ENCODE measurements at regions not wholly inside any gene's neighbourhood (a gene's known extent, or its start where the extent isn't known, plus 50 kb on each side); places are given as distances from the start of the nearest gene placed in this dataset.
"Not testable (repeated sequence)": the region's sequence is repeated elsewhere in the genome, so short reads cannot be mapped to it uniquely, and the experiment has no call there.

DNA sequence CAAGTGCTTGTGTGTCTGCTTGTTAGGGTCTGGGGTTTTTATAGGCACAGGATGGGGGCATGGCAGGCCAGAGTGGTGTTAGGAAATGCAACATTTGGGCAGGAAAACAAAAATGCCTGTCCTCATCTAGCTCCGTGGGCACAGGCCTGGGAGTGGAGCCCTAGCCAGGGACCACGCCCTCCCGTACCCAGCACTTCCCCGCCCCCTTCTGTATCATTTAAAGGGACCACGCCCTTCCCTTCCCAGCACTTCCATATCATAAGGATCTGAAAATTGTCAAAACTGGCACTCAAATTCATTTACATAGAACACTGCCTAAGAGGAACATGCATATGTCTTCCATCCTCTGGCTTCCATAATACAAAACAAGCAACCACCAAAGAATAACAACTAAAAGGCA lies 185.8 kb downstream of the B3GLCT start:
- no peaks in the 10 kb centered on the region for H3K9me3 ChIP-seq (ENCODE audit: control insufficient read depth in 2 of 2, low read length in 2 of 2)
- no peaks in the 10 kb centered on the region for H3K27me3 Mint-ChIP-seq
- H3K27me3 ChIP-seq (ENCODE audit: control insufficient read depth, insufficient read depth, low read length), result peaks cover 3% of the 10 kb centered on the region
- H3K9me3 Mint-ChIP-seq, result peaks cover 0 to 2% (median 0%) of the 10 kb centered on the region in 7 donors
- DNase-seq (no peak), ATAC-seq (ENCODE audit: low read depth in 2 of 2) (no peak)
- H3K36me3 ChIP-seq (ENCODE audit: control insufficient read depth, insufficient read depth, low read length), result no peaks in the 10 kb centered on the region
- H3K4me1 ChIP-seq (ENCODE audit: control insufficient read depth, insufficient read depth, low read length, poor library complexity, severe bottlenecking), result no peaks in the 10 kb centered on the region
- H3K4me3 Mint-ChIP-seq, result no peak overlapping the region
- H3K4me1 Mint-ChIP-seq, result no peaks in the 10 kb centered on the region
- no peak overlapping the region for H3K27ac Mint-ChIP-seq
- H3K36me3 Mint-ChIP-seq, result no peaks in the 10 kb centered on the region
- H3K27ac ChIP-seq (ENCODE audit: insufficient read depth, low read length, poor library complexity, severe bottlenecking), result no peak overlapping the region
- H3K4me3 ChIP-seq (ENCODE audit: low read depth, low read length), result no peak overlapping the region

- H3K27ac Mint-ChIP-seq, result no peak overlapping the region
- H3K36me3 ChIP-seq (ENCODE audit: control insufficient read depth, insufficient read depth, low read length), result no peaks in the 10 kb centered on the region
These were observed 194.7 kb downstream of the B3GLCT start for GRCh38 chr13:31394506-31394905.

DNA sequence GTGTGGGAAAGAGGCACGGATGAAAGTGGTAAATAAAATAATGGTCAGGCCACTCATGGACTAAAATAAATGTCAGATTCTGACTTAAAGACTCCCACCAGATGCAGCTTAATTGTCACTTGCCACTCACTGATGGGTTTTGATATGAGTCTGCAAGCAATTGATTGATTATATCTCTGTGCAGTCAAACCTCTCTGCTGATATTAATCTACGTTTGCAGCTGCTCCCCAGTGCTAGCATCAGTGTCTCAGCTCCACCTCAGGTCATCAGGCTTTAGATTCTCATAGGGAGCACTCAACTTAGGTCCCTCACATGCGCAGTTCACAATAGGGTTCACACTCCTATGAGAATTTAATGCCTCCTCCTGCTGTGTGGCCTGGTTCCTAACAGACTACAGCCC lies 195.3 kb downstream of the B3GLCT start:
- H3K36me3 Mint-ChIP-seq, result no peaks in the 10 kb centered on the region

More at GRCh38 chr13:31394506-31394905, 194.7 kb downstream of the B3GLCT start:
- Histone ChIP-seq H3K4me3 (ENCODE audit: low read depth, low read length) (no peak overlapping the region), H3K4me1 (ENCODE audit: control insufficient read depth, insufficient read depth, low read length, poor library complexity, severe bottlenecking) (no peaks in the 10 kb centered on the region), H3K9me3 (ENCODE audit: control insufficient read depth in 2 of 2, low read length in 2 of 2) (peaks cover 0 to 7% of the 10 kb centered on the region in 2 experiments), H3K27me3 (ENCODE audit: control insufficient read depth, insufficient read depth, low read length) (no peaks in the 10 kb centered on the region), H3K27ac (ENCODE audit: insufficient read depth, low read length, poor library complexity, severe bottlenecking) (no peak overlapping the region)
- ATAC-seq (ENCODE audit: low read depth in 2 of 2), result no peak
- H3K9me3 Mint-ChIP-seq, result peaks cover 0 to 5% (median 4%) of the 10 kb centered on the region in 7 donors
- no peak for DNase-seq
- H3K4me1 Mint-ChIP-seq, result no peaks in the 10 kb centered on the region
- no peaks in the 10 kb centered on the region for H3K27me3 Mint-ChIP-seq
- H3K4me3 Mint-ChIP-seq, result no peak overlapping the region
- no peaks in the 10 kb centered on the region for H3K36me3 Mint-ChIP-seq

DNA sequence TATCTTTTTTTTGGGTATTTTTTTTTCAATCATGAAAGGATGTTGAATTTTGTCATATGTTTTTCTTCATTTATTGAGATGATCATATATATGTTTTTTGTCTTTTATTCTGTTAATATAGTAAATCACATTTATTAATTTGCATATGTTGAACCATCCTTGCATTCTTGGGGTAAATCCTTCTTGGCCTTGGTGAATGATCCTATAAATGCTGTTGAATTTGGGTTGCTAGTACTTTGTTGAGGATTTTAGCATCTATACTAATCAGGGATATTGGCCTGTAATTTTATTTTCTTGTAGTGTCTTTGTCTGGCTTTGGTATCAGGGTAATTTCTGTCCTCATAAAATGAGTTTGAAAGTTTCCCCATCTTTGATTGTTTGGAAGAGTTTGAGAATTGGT lies 199.9 kb downstream of the B3GLCT start:
- H3K27ac ChIP-seq (ENCODE audit: insufficient read depth, low read length, poor library complexity, severe bottlenecking), result no peak overlapping the region
- Mint-ChIP-seq H3K4me3 (no peak overlapping the region), H3K4me1 (no peaks in the 10 kb centered on the region), H3K27me3 (no peaks in the 10 kb centered on the region), H3K36me3 (no peaks in the 10 kb centered on the region), H3K9me3 (peaks cover 0 to 18% (median 10%) of the 10 kb centered on the region in 7 donors), H3K27ac (no peak overlapping the region)
- H3K36me3 ChIP-seq (ENCODE audit: control insufficient read depth, insufficient read depth, low read length), result no peaks in the 10 kb centered on the region
- ATAC-seq (ENCODE audit: low read depth in 2 of 2) (no peak), DNase-seq (no peak)
- no peaks in the 10 kb centered on the region for H3K4me1 ChIP-seq (ENCODE audit: control insufficient read depth, insufficient read depth, low read length, poor library complexity, severe bottlenecking)
- no peak overlapping the region for H3K4me3 ChIP-seq (ENCODE audit: low read depth, low read length)
- H3K27me3 ChIP-seq (ENCODE audit: control insufficient read depth, insufficient read depth, low read length), result no peaks in the 10 kb centered on the region
- H3K9me3 ChIP-seq (ENCODE audit: control insufficient read depth in 2 of 2, low read length in 2 of 2), result peaks cover 0 to 12% of the 10 kb centered on the region in 2 experiments

More for the DNA sequence above, 195.3 kb downstream of the B3GLCT start:
- Mint-ChIP-seq H3K4me3 (no peak overlapping the region), H3K4me1 (no peaks in the 10 kb centered on the region), H3K27ac (no peak overlapping the region), H3K9me3 (peaks cover 0 to 10% (median 4%) of the 10 kb centered on the region in 7 donors), H3K27me3 (no peaks in the 10 kb centered on the region)
- Histone ChIP-seq H3K36me3 (ENCODE audit: control insufficient read depth, insufficient read depth, low read length) (no peaks in the 10 kb centered on the region), H3K4me3 (ENCODE audit: low read depth, low read length) (no peak overlapping the region), H3K27ac (ENCODE audit: insufficient read depth, low read length, poor library complexity, severe bottlenecking) (no peak overlapping the region), H3K9me3 (ENCODE audit: control insufficient read depth in 2 of 2, low read length in 2 of 2) (peaks cover 0 to 12% of the 10 kb centered on the region in 2 experiments), H3K4me1 (ENCODE audit: control insufficient read depth, insufficient read depth, low read length, poor library complexity, severe bottlenecking) (no peaks in the 10 kb centered on the region), H3K27me3 (ENCODE audit: control insufficient read depth, insufficient read depth, low read length) (no peaks in the 10 kb centered on the region)
- DNase-seq, result no peak
- ATAC-seq (ENCODE audit: low read depth in 2 of 2), result no peak

DNA sequence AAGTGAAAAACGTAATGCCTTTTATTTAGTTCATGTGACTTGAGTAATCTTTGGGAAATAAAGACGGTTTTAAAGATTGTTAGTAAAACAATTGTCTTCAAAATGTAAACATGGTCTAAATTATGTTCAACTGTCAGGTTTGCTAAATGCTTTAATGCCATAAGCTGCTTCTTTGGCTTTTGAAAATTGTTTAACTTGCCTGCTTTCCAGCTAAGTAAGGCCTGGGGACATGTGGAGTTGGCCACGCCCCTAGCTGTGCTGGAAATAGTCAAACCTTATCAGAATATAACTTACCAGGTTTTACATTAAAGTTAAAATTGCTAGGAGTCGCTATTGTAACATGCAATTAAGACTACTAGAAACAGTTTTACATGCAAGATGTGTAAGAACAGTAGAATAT lies 203.9 kb downstream of the B3GLCT start:
- H3K9me3 ChIP-seq (ENCODE audit: control insufficient read depth in 2 of 2, low read length in 2 of 2); DNase-seq; H3K27me3 Mint-ChIP-seq; H3K36me3 Mint-ChIP-seq; H3K27ac ChIP-seq (ENCODE audit: insufficient read depth, low read length, poor library complexity, severe bottlenecking); H3K4me3 ChIP-seq (ENCODE audit: low read depth, low read length); H3K4me1 ChIP-seq (ENCODE audit: control insufficient read depth, insufficient read depth, low read length, poor library complexity, severe bottlenecking); ATAC-seq (ENCODE audit: low read depth in 2 of 2); H3K4me1 Mint-ChIP-seq; H3K27me3 ChIP-seq (ENCODE audit: control insufficient read depth, insufficient read depth, low read length); H3K36me3 ChIP-seq (ENCODE audit: control insufficient read depth, insufficient read depth, low read length); H3K27ac Mint-ChIP-seq; H3K4me3 Mint-ChIP-seq: not testable (repeated sequence)
- peaks cover 0 to 18% (median 8%) of the 10 kb centered on the region in 7 donors for H3K9me3 Mint-ChIP-seq

DNA sequence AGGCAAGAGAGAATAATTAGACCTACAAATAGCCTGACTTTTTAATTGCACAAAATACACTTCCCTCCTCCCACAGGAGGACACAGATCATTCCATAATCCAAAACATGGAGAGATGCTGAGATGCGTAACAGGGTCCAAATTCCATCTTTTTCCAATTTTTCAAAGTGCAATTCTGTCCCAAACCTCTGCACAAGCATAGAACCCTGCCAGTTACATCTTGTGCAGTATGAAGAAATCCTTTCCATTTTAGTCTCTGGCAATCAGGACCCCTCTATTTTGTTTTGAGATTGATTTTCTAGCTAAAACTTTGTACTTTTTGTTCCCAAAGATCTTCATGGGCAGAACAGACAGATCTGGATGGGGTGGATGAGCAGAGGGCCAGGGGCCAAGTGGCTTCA lies 209.2 kb downstream of the B3GLCT start:
- Mint-ChIP-seq H3K4me3 (no peak overlapping the region), H3K9me3 (no peaks in the 10 kb centered on the region)

DNA sequence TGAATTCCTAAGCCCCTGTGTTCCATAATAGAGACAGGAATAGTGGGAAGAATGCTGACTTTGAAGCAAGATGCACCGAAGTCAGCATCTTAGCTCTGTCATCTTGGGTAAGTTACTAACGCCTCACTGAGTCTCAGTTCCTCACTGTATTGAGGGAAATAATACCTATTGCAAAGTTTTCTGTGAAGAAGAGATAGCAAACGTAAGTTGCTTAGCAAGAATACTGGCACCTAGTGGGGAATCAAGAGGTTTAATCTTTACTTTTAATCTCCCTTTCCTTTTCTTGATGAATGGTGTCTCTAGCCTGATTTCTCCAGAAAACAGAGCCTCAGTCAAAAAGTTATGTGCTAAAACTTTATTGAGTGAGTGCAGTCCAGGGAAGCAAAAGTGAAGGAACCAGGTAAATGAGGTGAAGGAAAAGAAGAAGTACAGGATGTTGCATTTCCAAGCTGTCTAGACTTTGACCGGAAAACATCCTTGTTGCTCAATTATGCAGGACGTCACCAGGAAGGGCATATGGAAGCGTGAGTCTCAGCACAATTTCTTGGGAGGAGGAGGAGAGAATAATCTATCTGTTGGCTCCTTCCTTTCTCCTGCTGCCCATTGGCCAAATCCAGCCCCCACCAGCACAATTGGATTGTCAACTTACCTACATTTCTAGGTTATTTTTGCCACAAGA lies 210.0 kb downstream of the B3GLCT start:
- DNase-seq, result no peak
- no peaks in the 10 kb centered on the region for H3K27me3 ChIP-seq (ENCODE audit: control insufficient read depth, insufficient read depth, low read length)
- ATAC-seq (ENCODE audit: low read depth in 2 of 2), result no peak
- H3K9me3 Mint-ChIP-seq, result no peaks in the 10 kb centered on the region
- H3K4me3 Mint-ChIP-seq, result no peak overlapping the region
- H3K27me3 Mint-ChIP-seq, result no peaks in the 10 kb centered on the region
- H3K36me3 Mint-ChIP-seq, result no peaks in the 10 kb centered on the region
- H3K9me3 ChIP-seq (ENCODE audit: control insufficient read depth in 2 of 2, low read length in 2 of 2), result no peaks in the 10 kb centered on the region
- H3K4me1 ChIP-seq (ENCODE audit: control insufficient read depth, insufficient read depth, low read length, poor library complexity, severe bottlenecking), result no peaks in the 10 kb centered on the region
- no peak overlapping the region for H3K4me3 ChIP-seq (ENCODE audit: low read depth, low read length)
- H3K4me1 Mint-ChIP-seq, result no peaks in the 10 kb centered on the region
- H3K36me3 ChIP-seq (ENCODE audit: control insufficient read depth, insufficient read depth, low read length), result no peaks in the 10 kb centered on the region
- no peak overlapping the region for H3K27ac ChIP-seq (ENCODE audit: insufficient read depth, low read length, poor library complexity, severe bottlenecking)
- no peak overlapping the region for H3K27ac Mint-ChIP-seq

More for the DNA sequence above, 209.2 kb downstream of the B3GLCT start:
- Histone ChIP-seq H3K27ac (ENCODE audit: insufficient read depth, low read length, poor library complexity, severe bottlenecking) (no peak overlapping the region), H3K27me3 (ENCODE audit: control insufficient read depth, insufficient read depth, low read length) (no peaks in the 10 kb centered on the region), H3K4me1 (ENCODE audit: control insufficient read depth, insufficient read depth, low read length, poor library complexity, severe bottlenecking) (no peaks in the 10 kb centered on the region), H3K9me3 (ENCODE audit: control insufficient read depth in 2 of 2, low read length in 2 of 2) (no peaks in the 10 kb centered on the region), H3K4me3 (ENCODE audit: low read depth, low read length) (no peak overlapping the region), H3K36me3 (ENCODE audit: control insufficient read depth, insufficient read depth, low read length) (no peaks in the 10 kb centered on the region)
- ATAC-seq (ENCODE audit: low read depth in 2 of 2) (no peak), DNase-seq (no peak)
- Mint-ChIP-seq H3K36me3 (no peaks in the 10 kb centered on the region), H3K4me1 (no peaks in the 10 kb centered on the region), H3K27ac (no peak overlapping the region), H3K27me3 (no peaks in the 10 kb centered on the region)

DNA sequence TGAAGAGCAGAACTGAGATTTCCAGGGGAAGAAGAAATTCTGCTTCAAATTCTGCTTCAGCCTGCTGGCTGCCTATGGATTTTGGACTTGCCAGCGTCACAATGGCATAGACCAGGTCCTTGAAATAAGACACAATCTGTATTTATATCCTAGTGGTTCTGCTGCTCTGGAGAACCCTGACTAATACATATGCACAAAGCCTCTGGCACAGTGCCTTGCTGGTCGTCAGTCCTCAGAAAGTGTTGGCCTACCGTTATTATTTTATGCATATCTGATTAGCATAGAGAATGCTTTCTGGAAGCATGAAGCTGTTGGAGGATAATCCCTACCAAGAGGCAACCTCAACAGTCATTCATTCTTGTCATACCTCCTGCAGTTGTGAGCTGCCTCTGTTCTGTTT lies 213.7 kb downstream of the B3GLCT start:
- Mint-ChIP-seq H3K4me3 (no peak overlapping the region), H3K27me3 (no peaks in the 10 kb centered on the region), H3K9me3 (peaks cover 0 to 1% (median 0%) of the 10 kb centered on the region in 7 donors), H3K27ac (no peak overlapping the region), H3K4me1 (no peaks in the 10 kb centered on the region), H3K36me3 (no peaks in the 10 kb centered on the region)
- Histone ChIP-seq H3K9me3 (ENCODE audit: control insufficient read depth in 2 of 2, low read length in 2 of 2) (no peaks in the 10 kb centered on the region), H3K4me1 (ENCODE audit: control insufficient read depth, insufficient read depth, low read length, poor library complexity, severe bottlenecking) (no peaks in the 10 kb centered on the region), H3K27ac (ENCODE audit: insufficient read depth, low read length, poor library complexity, severe bottlenecking) (no peak overlapping the region), H3K27me3 (ENCODE audit: control insufficient read depth, insufficient read depth, low read length) (no peaks in the 10 kb centered on the region), H3K4me3 (ENCODE audit: low read depth, low read length) (no peak overlapping the region), H3K36me3 (ENCODE audit: control insufficient read depth, insufficient read depth, low read length) (no peaks in the 10 kb centered on the region)
- DNase-seq (no peak), ATAC-seq (ENCODE audit: low read depth in 2 of 2) (no peak)
